ENCODE measurements at regions not wholly inside any gene's neighbourhood (a gene's known extent, or its start where the extent isn't known, plus 50 kb on each side); places are given as distances from the start of the nearest gene placed in this dataset.
"Not testable (repeated sequence)": the region's sequence is repeated elsewhere in the genome, so short reads cannot be mapped to it uniquely, and the experiment has no call there.

DNA sequence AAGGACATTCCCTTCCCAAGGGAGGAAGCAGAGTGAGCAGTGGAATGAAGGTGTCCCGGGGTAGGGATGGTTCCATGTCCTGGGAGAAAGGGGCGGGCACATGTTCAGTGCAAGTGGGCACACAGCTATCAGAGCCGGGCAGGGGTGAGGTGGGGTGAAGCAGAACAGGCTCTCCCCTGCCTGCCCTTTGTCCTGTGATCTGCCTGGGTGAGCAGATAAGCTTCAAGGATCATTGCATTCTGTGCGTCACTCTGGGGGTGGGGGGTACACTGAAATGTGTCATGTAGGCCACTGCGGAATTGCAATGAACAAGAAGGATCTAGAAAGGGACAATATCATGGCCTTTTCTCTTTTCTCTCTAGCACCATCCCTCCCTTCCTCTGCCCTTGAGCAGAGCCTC lies 61.7 kb upstream of the SHB start:
- intact Hi-C loops (cut with micrococcal nuclease), result no loop called here

DNA sequence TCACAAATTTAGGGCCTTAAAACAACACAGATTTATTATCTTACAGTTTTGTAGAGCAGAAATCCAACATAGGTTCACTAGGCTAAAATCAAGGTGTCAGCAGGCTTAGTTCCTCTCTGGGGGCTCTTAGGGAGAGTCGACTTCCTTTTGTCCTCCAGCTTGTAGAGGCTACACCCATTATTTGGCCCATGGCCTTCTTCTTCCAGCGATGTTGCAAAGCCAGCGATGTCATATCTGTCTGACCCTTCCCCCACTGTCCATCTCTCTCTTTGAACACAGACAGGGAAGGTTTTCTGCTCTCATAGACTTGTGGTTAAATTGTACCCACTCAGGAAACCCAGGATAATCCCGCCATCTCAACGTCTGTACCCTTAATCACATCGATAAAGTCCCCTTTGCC lies 60.3 kb upstream of the SHB start:
- intact Hi-C loops (cut with micrococcal nuclease), result no loop called here

DNA sequence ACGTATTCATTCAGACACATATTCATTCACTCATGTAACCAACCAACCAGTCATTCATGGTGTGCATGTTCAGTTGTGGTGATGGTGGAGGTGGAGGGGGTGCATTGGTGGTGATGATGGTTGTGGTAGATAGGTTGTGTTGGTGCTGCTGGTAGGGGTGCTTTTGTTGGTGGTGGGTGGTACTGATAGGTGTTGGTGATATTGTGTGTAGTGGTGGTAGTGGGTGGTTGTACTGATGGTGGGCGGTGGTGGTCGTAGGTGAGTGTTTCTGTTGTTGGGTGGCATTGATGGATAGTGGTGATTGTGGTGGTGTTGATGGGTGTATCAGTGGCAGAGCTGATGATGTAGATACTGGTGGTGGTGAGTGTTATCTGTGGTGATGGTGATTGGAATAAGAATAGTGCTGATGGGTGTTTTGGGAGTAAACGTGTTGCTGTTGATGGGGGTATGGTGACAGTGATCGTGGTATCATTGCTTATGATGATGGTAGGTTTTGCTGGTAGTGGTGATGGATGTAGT lies 59.8 kb upstream of the SHB start:
- intact Hi-C loops (cut with micrococcal nuclease), result no loop called here

DNA sequence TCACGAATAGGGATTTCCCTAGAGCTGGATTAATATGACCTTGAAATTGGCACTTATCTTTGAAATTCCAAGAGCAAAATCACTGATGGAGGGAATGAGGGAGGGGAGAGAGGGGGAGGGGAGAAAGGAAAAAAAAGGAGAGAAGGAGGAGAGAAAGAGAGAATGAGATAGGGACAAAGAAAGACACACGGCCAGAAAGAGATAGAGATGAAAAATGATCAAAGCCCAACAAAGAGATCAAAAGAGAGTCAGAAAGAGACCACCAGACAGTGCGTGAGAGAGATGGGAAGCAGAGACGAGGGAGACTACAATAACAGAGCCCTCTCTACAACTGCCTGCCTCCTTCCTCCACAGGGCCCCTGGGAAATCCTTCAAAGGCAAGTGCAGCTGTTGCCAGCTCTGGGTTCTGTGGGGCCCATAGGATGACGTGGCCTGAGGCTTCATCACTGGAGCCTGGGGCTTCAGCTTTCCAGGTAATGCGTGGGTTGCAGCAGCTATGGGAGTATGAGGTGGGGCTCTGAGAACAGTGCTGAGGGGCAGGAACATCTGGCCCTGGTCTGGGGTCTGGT lies 58.3 kb upstream of the SHB start:
- intact Hi-C loops (cut with micrococcal nuclease), result no loop called here

DNA sequence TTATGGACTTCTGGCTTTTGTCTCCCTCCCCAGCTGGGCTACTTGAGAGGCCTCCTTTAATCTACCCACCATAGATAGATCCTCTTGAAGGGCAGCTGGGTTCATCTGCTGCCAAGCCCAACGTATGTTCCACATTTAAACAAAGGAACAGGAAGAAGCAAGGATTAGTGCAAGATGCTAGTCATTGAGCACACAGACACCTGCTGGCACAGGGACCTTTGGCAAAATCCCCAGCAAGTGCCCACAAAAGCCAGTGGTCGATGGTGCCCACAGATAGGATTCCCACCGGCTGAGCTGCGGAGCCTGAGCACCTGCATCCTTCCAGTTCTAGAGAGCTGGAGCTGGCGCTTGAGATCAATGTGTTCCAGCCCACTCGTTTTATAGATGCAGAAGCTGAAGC lies 57.7 kb upstream of the SHB start:
- intact Hi-C loops (cut with micrococcal nuclease), result no loop called here

DNA sequence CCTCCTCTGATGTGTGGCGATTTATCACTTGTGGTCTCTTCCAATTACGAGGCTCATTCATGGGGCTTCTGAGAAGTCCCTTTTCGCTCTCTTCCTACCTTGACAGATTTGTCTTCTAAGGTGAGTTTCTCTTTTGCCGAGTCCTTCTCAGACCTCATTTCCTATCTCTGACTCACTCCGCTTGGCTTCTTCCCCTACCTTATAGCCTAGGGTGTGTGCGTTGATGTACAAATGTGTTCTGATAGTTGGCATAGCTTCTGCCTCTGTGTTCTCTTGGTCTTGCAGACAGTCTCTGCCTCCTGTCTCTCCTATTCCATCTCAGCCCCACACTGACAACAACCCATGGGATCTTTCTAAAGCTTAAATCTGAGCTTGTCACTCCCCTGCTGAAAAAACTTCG lies 56.9 kb upstream of the SHB start:
- intact Hi-C loops (cut with micrococcal nuclease), result no loop called here

DNA sequence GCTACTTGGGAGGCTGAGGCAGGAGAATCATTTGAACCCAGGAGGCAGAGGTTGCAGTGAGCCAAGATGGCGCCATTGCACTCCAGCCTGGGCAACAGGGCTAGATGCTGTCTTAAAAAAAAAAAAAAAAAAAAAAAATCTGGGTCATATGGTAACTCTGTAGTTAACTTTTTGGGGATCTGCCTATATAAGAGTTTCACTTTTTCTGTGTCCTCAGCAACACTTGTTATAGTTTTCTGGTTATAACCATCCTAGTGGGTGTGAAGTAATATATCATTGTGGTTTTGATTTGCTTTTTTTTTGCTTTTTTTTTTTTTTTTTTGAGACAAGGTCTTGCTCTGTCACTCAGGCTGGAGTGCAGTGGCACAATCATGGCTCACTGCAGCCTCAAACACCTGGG lies 54.3 kb upstream of the SHB start:
- intact Hi-C loops (cut with micrococcal nuclease), result not testable (repeated sequence)

DNA sequence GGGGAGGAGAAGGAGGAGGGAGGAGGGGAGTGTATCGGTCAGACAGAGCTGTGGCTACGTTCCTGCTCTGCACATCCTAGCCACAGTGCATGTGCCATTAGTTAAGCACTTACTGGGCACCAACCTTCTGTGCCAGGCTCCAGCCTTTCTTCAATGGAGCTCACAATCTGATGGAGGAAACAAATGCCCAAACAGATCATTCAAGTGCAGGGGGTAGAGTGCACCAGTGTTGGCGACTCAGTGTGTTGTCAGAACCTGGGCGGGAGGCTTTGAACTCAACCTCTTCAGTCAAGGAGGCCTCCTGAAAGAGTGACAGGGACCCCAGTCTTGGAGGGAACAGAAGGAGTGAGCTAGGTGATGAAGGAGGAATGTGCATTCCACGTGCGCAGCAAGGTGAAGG lies 51.9 kb upstream of the SHB start:
- intact Hi-C loops (cut with micrococcal nuclease), result no loop called here

DNA sequence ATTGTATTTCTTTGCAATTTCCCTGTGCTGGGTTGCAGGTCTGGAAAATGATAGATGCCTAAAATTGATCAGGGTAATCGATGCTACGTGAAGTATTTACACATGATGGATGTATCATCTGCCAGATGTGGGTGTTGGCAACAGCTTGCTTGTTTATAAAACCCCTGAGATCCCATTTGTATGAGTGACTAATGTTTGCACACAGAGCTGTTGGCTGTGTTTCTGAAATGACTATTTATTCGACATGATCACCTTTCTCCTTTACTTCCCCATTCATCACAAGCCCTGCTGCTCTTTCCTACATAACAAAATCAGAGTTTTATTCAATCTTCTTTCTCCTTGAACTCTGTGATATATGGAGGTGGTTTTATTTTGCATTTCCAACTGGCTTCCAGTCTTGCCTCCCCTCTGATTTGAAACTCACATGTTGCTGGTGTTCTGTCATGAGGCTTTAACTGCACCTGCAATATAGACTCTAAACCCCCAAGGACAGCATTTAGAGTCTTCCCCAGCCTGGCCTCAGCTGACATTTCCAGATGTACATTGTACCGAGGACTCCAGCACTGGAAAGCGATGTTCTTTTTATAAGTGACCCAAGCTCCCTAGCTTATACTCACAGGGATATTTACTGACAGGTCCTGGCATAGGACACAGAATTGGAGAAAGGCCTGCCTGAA lies 50.7 kb upstream of the SHB start:
- intact Hi-C loops (cut with micrococcal nuclease), result no loop called here

DNA sequence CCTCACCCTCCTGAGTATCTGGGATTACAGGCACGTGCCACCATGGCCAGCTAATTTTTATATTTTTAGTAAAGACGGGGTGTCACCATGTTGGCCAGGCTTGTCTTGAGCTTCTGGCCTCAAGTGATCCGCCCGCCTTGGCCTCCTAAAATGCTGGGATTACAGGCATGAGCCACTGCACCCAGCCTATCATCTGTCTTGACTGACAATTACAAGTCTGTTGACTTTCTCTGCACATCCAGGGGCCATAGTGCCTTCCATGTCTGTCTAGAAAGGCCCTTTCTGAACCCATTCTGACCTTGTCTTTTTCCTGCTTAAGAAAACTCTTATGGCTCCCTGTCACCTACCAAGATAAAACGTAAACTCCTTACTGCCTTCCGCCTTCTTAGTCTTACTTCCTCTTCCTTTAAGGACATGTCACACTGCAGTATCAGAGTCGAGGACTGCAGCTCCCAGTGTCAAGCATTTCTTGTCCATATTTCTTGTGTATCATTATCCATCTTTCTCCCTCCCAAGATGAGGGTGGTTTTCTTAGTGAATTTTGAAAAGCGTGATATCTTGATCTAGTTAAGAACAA lies 49.9 kb upstream of the SHB start:
- intact Hi-C loops (cut with micrococcal nuclease), result no loop called here

Measured in T-helper 2 cell treated with Interferon-gamma antibody and Interleukin-4, amounts not matched to agents 100 ng/mL and 5 ng/mL, for 36 hours (primary cell).